SK-N-SH treated with all-trans-retinoic acid at 6 μM for 48 hours (cell line): ENCODE measurements at regions not wholly inside any gene's neighbourhood (a gene's known extent, or its start where the extent isn't known, plus 50 kb on each side); places are given as distances from the start of the nearest gene placed in this dataset.

Experiments
- ATAC-seq: fragments of 200-7000 bp; cut with Tn5 transposase; 3 replicates; pipeline ENCODE4 v1.9.1; 2020; ENCODE audit warnings: mild to moderate bottlenecking, moderate library complexity
- ARNTL ChIP-seq: fragments of 450-650 bp; formaldehyde crosslinking; IDR thresholded peaks from 2 replicates; pipeline ENCODE4 v1.5.0; 2020; ENCODE audit warnings: low read depth, mild to moderate bottlenecking, moderate library complexity, borderline replicate concordance
- BACH2 ChIP-seq: fragments of 250-450 bp; sonication (Bioruptor Pico); IDR thresholded peaks from 2 replicates; pipeline ENCODE4 v1.9.0; 2021; ENCODE audit warnings: mild to moderate bottlenecking, borderline replicate concordance
- CREB5 ChIP-seq: fragments of 250-450 bp; sonication (Bioruptor Pico); IDR thresholded peaks from 2 replicates; pipeline ENCODE4 v1.5.1; 2020; ENCODE audit warnings: low read depth, mild to moderate bottlenecking, moderate library complexity
- CSDC2 ChIP-seq: fragments of 250-450 bp; sonication (Bioruptor Pico); IDR thresholded peaks from 2 replicates; pipeline ENCODE4 v1.5.0; 2020; ENCODE audit warnings: mild to moderate bottlenecking, moderate library complexity
- CSRNP3 ChIP-seq: fragments of 250-450 bp; sonication (Bioruptor Pico); IDR thresholded peaks from 2 replicates; pipeline ENCODE4 v1.5.1; 2021; ENCODE audit warnings: mild to moderate bottlenecking, moderate library complexity
- ESRRG ChIP-seq: fragments of 250-450 bp; sonication (Bioruptor Pico); IDR thresholded peaks from 2 replicates; pipeline ENCODE4 v1.6.1; 2021; ENCODE audit warnings: mild to moderate bottlenecking
- GLIS3 ChIP-seq: fragments of 250-450 bp; sonication (Bioruptor Pico); IDR thresholded peaks from 2 replicates; pipeline ENCODE4 v1.5.0; 2020; ENCODE audit warnings: mild to moderate bottlenecking, moderate library complexity
- ISL1 ChIP-seq: fragments of 250-450 bp; sonication (Bioruptor Pico); IDR thresholded peaks from 2 replicates; pipeline ENCODE4 v2.1.2; 2022; ENCODE audit warnings: mild to moderate bottlenecking, moderate library complexity
- OSR1 ChIP-seq: fragments of 250-450 bp; sonication (Bioruptor Pico); IDR thresholded peaks from 2 replicates; pipeline ENCODE4 v1.8.0; 2022; ENCODE audit warnings: moderate library complexity, mild to moderate bottlenecking, inconsistent platforms
- PATZ1 ChIP-seq: fragments of 250-450 bp; sonication (Bioruptor Pico); IDR thresholded peaks from 2 replicates; pipeline ENCODE4 v1.8.0; 2020; ENCODE audit warnings: mild to moderate bottlenecking, moderate library complexity, borderline replicate concordance
- POU6F1 ChIP-seq: fragments of 250-450 bp; sonication (Bioruptor Pico); IDR thresholded peaks from 2 replicates; pipeline ENCODE4 v1.8.0; 2021; ENCODE audit warnings: low read depth, mild to moderate bottlenecking, moderate library complexity, borderline replicate concordance
- PPARA ChIP-seq: fragments of 250-450 bp; sonication (Bioruptor Pico); IDR thresholded peaks from 2 replicates; pipeline ENCODE4 v1.5.0; 2020; ENCODE audit warnings: mild to moderate bottlenecking, borderline replicate concordance
- RARB ChIP-seq: fragments of 250-450 bp; sonication (Bioruptor Pico); IDR thresholded peaks from 2 replicates; pipeline ENCODE4 v1.8.0; 2021; ENCODE audit warnings: mild to moderate bottlenecking, moderate library complexity
- SNAI2 ChIP-seq: fragments of 250-450 bp; sonication (Bioruptor Pico); IDR thresholded peaks from 2 replicates; pipeline ENCODE4 v1.5.0; 2020; ENCODE audit warnings: mild to moderate bottlenecking, moderate library complexity
- TCF4 ChIP-seq: fragments of 250-450 bp; sonication (Bioruptor Pico); IDR thresholded peaks from 2 replicates; pipeline ENCODE4 v1.8.0; 2021; ENCODE audit warnings: mild to moderate bottlenecking, moderate library complexity, borderline replicate concordance
- TOX ChIP-seq: fragments of 250-450 bp; sonication (Bioruptor Pico); IDR thresholded peaks from 2 replicates; pipeline ENCODE4 v1.8.0; 2021; ENCODE audit warnings: mild to moderate bottlenecking, moderate library complexity, borderline replicate concordance
- TSHZ2 ChIP-seq: fragments of 250-450 bp; sonication (Bioruptor Pico); IDR thresholded peaks from 2 replicates; pipeline ENCODE4 v1.5.0; 2020; ENCODE audit warnings: mild to moderate bottlenecking, moderate library complexity
- ZC3H10 ChIP-seq: fragments of 250-450 bp; sonication (Bioruptor Pico); IDR thresholded peaks from 2 replicates; pipeline ENCODE4 v1.5.1; 2021; ENCODE audit warnings: mild to moderate bottlenecking, moderate library complexity
- ZFP3 ChIP-seq: fragments of 250-450 bp; sonication (Bioruptor Pico); IDR thresholded peaks from 2 replicates; pipeline ENCODE4 v1.5.0; 2020; ENCODE audit warnings: mild to moderate bottlenecking, moderate library complexity
- ZFP30 ChIP-seq: fragments of 450-650 bp; formaldehyde crosslinking; IDR thresholded peaks from 2 replicates; pipeline ENCODE4 v1.5.0; 2022; ENCODE audit warnings: mild to moderate bottlenecking, moderate library complexity
- ZNF565 ChIP-seq: fragments of 450-650 bp; formaldehyde crosslinking; conservative IDR thresholded peaks from 2 replicates; pipeline ENCODE4 v1.5.0; 2020; ENCODE audit warnings: low read depth, mild to moderate bottlenecking, moderate library complexity
- ZNF70 ChIP-seq: fragments of 450-650 bp; formaldehyde crosslinking; IDR thresholded peaks from 2 replicates; pipeline ENCODE4 v1.5.0; 2020; ENCODE audit warnings: mild to moderate bottlenecking, moderate library complexity
- ZNF8 ChIP-seq: fragments of 450-650 bp; formaldehyde crosslinking; IDR thresholded peaks from 2 replicates; pipeline ENCODE4 v1.5.0; 2020; ENCODE audit warnings: mild to moderate bottlenecking, moderate library complexity

GRCh38 chr9:25613709-25614108 is 64.5 kb downstream of the TUSC1 start:
- TF ChIP-seq BACH2 (CRISPR knock-in tag), result no peak
- TF ChIP-seq ZNF70, result no peak
- no peak for TF ChIP-seq TSHZ2 (CRISPR knock-in tag)
- TF ChIP-seq ZNF565 (CRISPR knock-in tag), result no peak
- no peak for TF ChIP-seq TOX
- no peak for TF ChIP-seq SNAI2 (CRISPR knock-in tag)
- TF ChIP-seq RARB (CRISPR knock-in tag), result no peak
- TF ChIP-seq CSRNP3 (CRISPR knock-in tag), result no peak
- TF ChIP-seq ZC3H10 (CRISPR knock-in tag), result no peak
- no peak for TF ChIP-seq GLIS3 (CRISPR knock-in tag)
- TF ChIP-seq PPARA (CRISPR knock-in tag), result no peak
- TF ChIP-seq ISL1 (CRISPR knock-in tag), result no peak
- TF ChIP-seq OSR1 (CRISPR knock-in tag), result no peak
- TF ChIP-seq PATZ1 (CRISPR knock-in tag), result no peak
- no peak for ATAC-seq

GRCh38 chr9:25603106-25603505 is 75.1 kb downstream of the TUSC1 start:
- no peak for ATAC-seq
- TF ChIP-seq PATZ1 (CRISPR knock-in tag), result no peak
- no peak for TF ChIP-seq CSDC2
- no peak for TF ChIP-seq ZFP3 (CRISPR knock-in tag)
- no peak for TF ChIP-seq POU6F1 (CRISPR knock-in tag)
- no peak for TF ChIP-seq CSRNP3 (CRISPR knock-in tag)
- no peak for TF ChIP-seq TSHZ2 (CRISPR knock-in tag)
- TF ChIP-seq ZNF565 (CRISPR knock-in tag), result no peak
- TF ChIP-seq RARB (CRISPR knock-in tag), result no peak
- no peak for TF ChIP-seq ZNF8 (CRISPR knock-in tag)
- TF ChIP-seq CREB5 (CRISPR knock-in tag), result no peak
- no peak for TF ChIP-seq BACH2 (CRISPR knock-in tag)
- TF ChIP-seq ARNTL (CRISPR knock-in tag), result no peak
- TF ChIP-seq ESRRG (CRISPR knock-in tag), result no peak
- no peak for TF ChIP-seq TCF4 (CRISPR knock-in tag)
- no peak for TF ChIP-seq TOX
- TF ChIP-seq PPARA (CRISPR knock-in tag), result no peak
- no peak for TF ChIP-seq ZFP30 (CRISPR knock-in tag)
- TF ChIP-seq SNAI2 (CRISPR knock-in tag), result no peak
- TF ChIP-seq OSR1 (CRISPR knock-in tag), result no peak
- no peak for TF ChIP-seq ZNF70
